DOHH2 (cell line): ENCODE measurements at regions not wholly inside any gene's neighbourhood (a gene's known extent, or its start where the extent isn't known, plus 50 kb on each side); places are given as distances from the start of the nearest gene placed in this dataset.
"Not testable (repeated sequence)": the region's sequence is repeated elsewhere in the genome, so short reads cannot be mapped to it uniquely, and the experiment has no call there.

ENCODE experiments used
- H3F3A ChIP-seq: fragments of 200-600 bp; sonication (generic), shearing (Covaris generic); 2 replicates; pipeline ENCODE4 v1.6.0; 2016; ENCODE audit warnings: antibody characterized with exemption, mild to moderate bottlenecking; ENCODE audit not compliant: control insufficient read depth, insufficient read depth
- H3K27ac ChIP-seq: fragments of 200-600 bp; sonication (generic); 2 replicates; pipeline ENCODE4 v1.5.1; 2014; ENCODE audit warnings: low read depth, mild to moderate bottlenecking, low read length, moderate library complexity
- H3K27me3 ChIP-seq: fragments of 200-600 bp; sonication (generic); 2 replicates; pipeline ENCODE4 v1.6.1; 2014; ENCODE audit warnings: mild to moderate bottlenecking, low read length, mixed read lengths; ENCODE audit not compliant: control insufficient read depth
- H3K36me3 ChIP-seq: fragments of 200-600 bp; sonication (generic); 2 replicates; pipeline ENCODE4 v1.6.1; 2014; ENCODE audit warnings: mild to moderate bottlenecking, low read length, moderate library complexity, mixed read lengths; ENCODE audit not compliant: control insufficient read depth
- H3K4me1 ChIP-seq: fragments of 200-600 bp; sonication (generic); 2 replicates; pipeline ENCODE4 v1.6.1; 2014; ENCODE audit warnings: mild to moderate bottlenecking, low read length, mixed read lengths; ENCODE audit not compliant: control insufficient read depth
- H3K4me2 ChIP-seq: fragments of 200-600 bp; sonication (generic); 2 replicates; pipeline ENCODE4 v1.6.0; 2014; ENCODE audit warnings: mild to moderate bottlenecking, low read length, moderate library complexity
- H3K4me3 ChIP-seq: fragments of 200-600 bp; sonication (generic); 2 replicates; pipeline ENCODE4 v1.5.1; 2014; ENCODE audit warnings: mild to moderate bottlenecking, low read length, mixed read lengths
- H3K79me2 ChIP-seq: fragments of 200-600 bp; sonication (generic); 2 replicates; pipeline ENCODE4 v1.6.1; 2014; ENCODE audit warnings: mild to moderate bottlenecking, low read length, mixed read lengths; ENCODE audit not compliant: control insufficient read depth
- H3K9me2 ChIP-seq: fragments of 200-600 bp; sonication (generic); replicated peaks from 2 replicates; pipeline ENCODE4 v1.6.1; 2014; ENCODE audit warnings: mild to moderate bottlenecking, low read length, mixed read lengths; ENCODE audit not compliant: control insufficient read depth
- H3K9me3 ChIP-seq: fragments of 200-600 bp; sonication (generic); 2 replicates; pipeline ENCODE4 v1.6.1; 2014; ENCODE audit warnings: antibody characterized with exemption, low read length, mixed read lengths; ENCODE audit not compliant: control insufficient read depth, insufficient read depth
- H4K20me1 ChIP-seq: fragments of 200-600 bp; sonication (generic); 2 replicates; pipeline ENCODE4 v1.6.0; 2014; ENCODE audit warnings: low read depth, mild to moderate bottlenecking, antibody characterized with exemption, low read length, moderate library complexity; ENCODE audit not compliant: control insufficient read depth, insufficient read depth
- CTCF ChIP-seq: fragments of 200-600 bp; sonication (generic); IDR thresholded peaks from one replicate; pipeline ENCODE4 v1.5.1; 2014; ENCODE audit warnings: antibody characterized with exemption, mild to moderate bottlenecking, low read depth, low read length; ENCODE audit not compliant: poor library complexity, severe bottlenecking
- EZH2phosphoT487 ChIP-seq: fragments of 200-600 bp; sonication (generic); IDR thresholded peaks from 2 replicates; pipeline ENCODE4 v1.6.1; 2017; ENCODE audit warnings: borderline replicate concordance, mild to moderate bottlenecking, antibody characterized with exemption, low read length, moderate library complexity, mixed read lengths

- not testable (repeated sequence) for H3K36me3 ChIP-seq, H3K79me2 ChIP-seq, H3K9me2 ChIP-seq, H3K27me3 ChIP-seq, H3K4me2 ChIP-seq, H4K20me1 ChIP-seq, H3K27ac ChIP-seq, H3F3A ChIP-seq, H3K4me3 ChIP-seq, H3K4me1 ChIP-seq, H3K9me3 ChIP-seq
Observed at GRCh38 chrX:35221391-35221790, 278.8 kb downstream of the FAM47B start.

DNA sequence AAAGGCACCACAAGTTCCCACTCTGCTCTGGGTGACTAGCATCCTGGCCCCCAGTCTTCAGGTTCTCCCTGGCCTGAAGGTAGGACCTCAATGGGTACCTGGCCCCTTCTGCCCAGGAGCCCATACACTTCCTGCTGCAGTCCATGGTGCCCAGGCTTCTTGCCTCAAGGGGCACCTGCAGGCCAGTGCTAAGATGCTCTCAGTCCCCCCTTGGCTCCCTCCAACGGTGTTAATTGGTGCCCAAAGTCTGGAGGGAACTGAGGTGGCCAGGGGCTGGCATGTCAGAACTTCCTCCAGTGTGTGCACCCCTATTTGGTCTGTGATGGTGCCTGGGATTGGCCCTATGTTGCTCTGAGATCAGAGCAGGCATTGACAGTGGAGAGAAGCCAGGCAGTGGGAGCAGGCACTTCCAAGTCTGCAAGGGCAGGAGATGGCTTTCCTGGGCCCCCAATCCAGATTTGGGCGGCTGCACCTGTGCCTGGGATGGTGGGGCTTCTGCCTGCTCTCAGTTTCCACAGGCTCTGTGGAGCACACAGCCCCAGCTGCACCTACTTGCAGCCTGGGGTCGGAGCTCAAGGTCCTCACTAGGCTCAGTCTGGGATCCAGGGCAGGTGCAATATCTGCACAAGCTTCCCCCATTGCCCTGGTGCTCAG lies 301.6 kb downstream of the FAM47B start:
- no peak overlapping the region for H3K4me2 ChIP-seq
- H3K36me3 ChIP-seq: no peaks in the 10 kb centered on the region
- H3K27ac ChIP-seq: no peak overlapping the region
- no peaks in the 10 kb centered on the region for H3K27me3 ChIP-seq
- H3F3A ChIP-seq: no peaks in the 10 kb centered on the region
- no peaks in the 10 kb centered on the region for H4K20me1 ChIP-seq
- no peaks in the 10 kb centered on the region for H3K4me1 ChIP-seq
- no peak overlapping the region for H3K4me3 ChIP-seq
- no peaks in the 10 kb centered on the region for H3K79me2 ChIP-seq
- TF ChIP-seq CTCF (no peak), EZH2phosphoT487 (no peak)
- no peaks in the 10 kb centered on the region for H3K9me2 ChIP-seq
- no peaks in the 10 kb centered on the region for H3K9me3 ChIP-seq

- no peak overlapping the region for H3K27ac ChIP-seq
- no peaks in the 10 kb centered on the region for H3K9me2 ChIP-seq
- H3K9me3 ChIP-seq: no peaks in the 10 kb centered on the region
- H3K4me2 ChIP-seq: no peak overlapping the region
- H3K4me1 ChIP-seq: no peaks in the 10 kb centered on the region
- H3K36me3 ChIP-seq: no peaks in the 10 kb centered on the region
- no peaks in the 10 kb centered on the region for H4K20me1 ChIP-seq
- H3F3A ChIP-seq: no peaks in the 10 kb centered on the region
- H3K4me3 ChIP-seq: no peak overlapping the region
- H3K27me3 ChIP-seq: no peaks in the 10 kb centered on the region
- TF ChIP-seq CTCF: no peak
- no peak for TF ChIP-seq EZH2phosphoT487
- H3K79me2 ChIP-seq: no peaks in the 10 kb centered on the region
Observed at GRCh38 chrX:35244796-35245508, 302.4 kb downstream of the FAM47B start.

- Histone ChIP-seq H3K4me3 (no peak overlapping the region), H3K27ac (no peak overlapping the region), H3K36me3 (no peaks in the 10 kb centered on the region), H3K27me3 (no peaks in the 10 kb centered on the region), H3K9me2 (no peaks in the 10 kb centered on the region), H3K79me2 (no peaks in the 10 kb centered on the region), H3K9me3 (no peaks in the 10 kb centered on the region), H3K4me1 (no peaks in the 10 kb centered on the region), H3K4me2 (no peak overlapping the region), H3F3A (no peaks in the 10 kb centered on the region), H4K20me1 (no peaks in the 10 kb centered on the region)
- no peak for TF ChIP-seq CTCF
- TF ChIP-seq EZH2phosphoT487: no peak
Observed at GRCh38 chrX:35251226-35251625, 308.6 kb downstream of the FAM47B start.
